ENCODE measurements at regions not wholly inside any gene's neighbourhood (a gene's known extent, or its start where the extent isn't known, plus 50 kb on each side); places are given as distances from the start of the nearest gene placed in this dataset.

DNA sequence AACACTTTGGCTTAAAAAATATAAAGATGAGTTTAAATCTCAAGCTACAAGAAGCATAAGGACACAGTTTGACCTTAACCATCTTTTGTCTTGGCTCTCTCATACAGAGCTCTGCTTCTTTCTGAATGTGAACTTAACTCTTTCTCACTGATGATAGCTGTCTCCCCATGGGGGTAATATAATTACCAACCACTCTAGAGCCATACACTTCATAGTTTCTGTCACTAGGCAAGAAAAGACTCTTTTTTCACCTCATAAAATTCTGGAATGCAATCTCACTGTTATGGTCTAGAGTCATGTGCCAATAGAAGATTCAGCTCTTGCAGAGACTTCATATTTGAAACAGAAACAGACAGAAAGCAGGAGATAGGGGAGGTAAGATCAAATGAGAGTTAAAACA, 481.7 kb upstream of the AGA start:
- TF ChIP-seq, protein P1, sequence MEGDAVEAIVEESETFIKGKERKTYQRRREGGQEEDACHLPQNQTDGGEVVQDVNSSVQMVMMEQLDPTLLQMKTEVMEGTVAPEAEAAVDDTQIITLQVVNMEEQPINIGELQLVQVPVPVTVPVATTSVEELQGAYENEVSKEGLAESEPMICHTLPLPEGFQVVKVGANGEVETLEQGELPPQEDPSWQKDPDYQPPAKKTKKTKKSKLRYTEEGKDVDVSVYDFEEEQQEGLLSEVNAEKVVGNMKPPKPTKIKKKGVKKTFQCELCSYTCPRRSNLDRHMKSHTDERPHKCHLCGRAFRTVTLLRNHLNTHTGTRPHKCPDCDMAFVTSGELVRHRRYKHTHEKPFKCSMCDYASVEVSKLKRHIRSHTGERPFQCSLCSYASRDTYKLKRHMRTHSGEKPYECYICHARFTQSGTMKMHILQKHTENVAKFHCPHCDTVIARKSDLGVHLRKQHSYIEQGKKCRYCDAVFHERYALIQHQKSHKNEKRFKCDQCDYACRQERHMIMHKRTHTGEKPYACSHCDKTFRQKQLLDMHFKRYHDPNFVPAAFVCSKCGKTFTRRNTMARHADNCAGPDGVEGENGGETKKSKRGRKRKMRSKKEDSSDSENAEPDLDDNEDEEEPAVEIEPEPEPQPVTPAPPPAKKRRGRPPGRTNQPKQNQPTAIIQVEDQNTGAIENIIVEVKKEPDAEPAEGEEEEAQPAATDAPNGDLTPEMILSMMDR (IDR thresholded peaks at IDR 0.05; ENCODE audit: insufficient read depth, low read length), result no peak
- TF ChIP-seq, protein P2, sequence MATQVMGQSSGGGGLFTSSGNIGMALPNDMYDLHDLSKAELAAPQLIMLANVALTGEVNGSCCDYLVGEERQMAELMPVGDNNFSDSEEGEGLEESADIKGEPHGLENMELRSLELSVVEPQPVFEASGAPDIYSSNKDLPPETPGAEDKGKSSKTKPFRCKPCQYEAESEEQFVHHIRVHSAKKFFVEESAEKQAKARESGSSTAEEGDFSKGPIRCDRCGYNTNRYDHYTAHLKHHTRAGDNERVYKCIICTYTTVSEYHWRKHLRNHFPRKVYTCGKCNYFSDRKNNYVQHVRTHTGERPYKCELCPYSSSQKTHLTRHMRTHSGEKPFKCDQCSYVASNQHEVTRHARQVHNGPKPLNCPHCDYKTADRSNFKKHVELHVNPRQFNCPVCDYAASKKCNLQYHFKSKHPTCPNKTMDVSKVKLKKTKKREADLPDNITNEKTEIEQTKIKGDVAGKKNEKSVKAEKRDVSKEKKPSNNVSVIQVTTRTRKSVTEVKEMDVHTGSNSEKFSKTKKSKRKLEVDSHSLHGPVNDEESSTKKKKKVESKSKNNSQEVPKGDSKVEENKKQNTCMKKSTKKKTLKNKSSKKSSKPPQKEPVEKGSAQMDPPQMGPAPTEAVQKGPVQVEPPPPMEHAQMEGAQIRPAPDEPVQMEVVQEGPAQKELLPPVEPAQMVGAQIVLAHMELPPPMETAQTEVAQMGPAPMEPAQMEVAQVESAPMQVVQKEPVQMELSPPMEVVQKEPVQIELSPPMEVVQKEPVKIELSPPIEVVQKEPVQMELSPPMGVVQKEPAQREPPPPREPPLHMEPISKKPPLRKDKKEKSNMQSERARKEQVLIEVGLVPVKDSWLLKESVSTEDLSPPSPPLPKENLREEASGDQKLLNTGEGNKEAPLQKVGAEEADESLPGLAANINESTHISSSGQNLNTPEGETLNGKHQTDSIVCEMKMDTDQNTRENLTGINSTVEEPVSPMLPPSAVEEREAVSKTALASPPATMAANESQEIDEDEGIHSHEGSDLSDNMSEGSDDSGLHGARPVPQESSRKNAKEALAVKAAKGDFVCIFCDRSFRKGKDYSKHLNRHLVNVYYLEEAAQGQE (IDR thresholded peaks at IDR 0.05; ENCODE audit: insufficient replicate concordance, low read depth), result no peak
- TF ChIP-seq GABPA (IDR thresholded peaks at IDR 0.05; ENCODE audit: low read depth) (no peak), POLR2AphosphoS5 (IDR thresholded peaks at IDR 0.05; ENCODE audit: low read depth) (no peak)

All from HL-60 (cell line).